Fibroblast of pulmonary artery (primary cell): ENCODE measurements at regions not wholly inside any gene's neighbourhood (a gene's known extent, or its start where the extent isn't known, plus 50 kb on each side); places are given as distances from the start of the nearest gene placed in this dataset.

Experiments used
- DNase-seq: peaks from one replicate; pipeline ENCODE4 v3.0.0-alpha.2; 2010; ENCODE audit warnings: low read depth
- H3K4me3 ChIP-seq: replicated peaks from 2 replicates; pipeline ENCODE4 v1.5.1; 2011; ENCODE audit warnings: low read depth, mild to moderate bottlenecking, control low read depth, low read length, moderate library complexity
- CTCF ChIP-seq: IDR thresholded peaks from 2 replicates; pipeline ENCODE4 v1.5.1; 2011; ENCODE audit warnings: mild to moderate bottlenecking, control low read depth, low read length, inconsistent platforms; ENCODE audit errors: missing control alignments

GRCh38 chr15:98151096-98151495, 190.6 kb downstream of the ARRDC4 start:
- no peak overlapping the region for H3K4me3 ChIP-seq
- TF ChIP-seq CTCF = no peak
- no peak for DNase-seq

DNA sequence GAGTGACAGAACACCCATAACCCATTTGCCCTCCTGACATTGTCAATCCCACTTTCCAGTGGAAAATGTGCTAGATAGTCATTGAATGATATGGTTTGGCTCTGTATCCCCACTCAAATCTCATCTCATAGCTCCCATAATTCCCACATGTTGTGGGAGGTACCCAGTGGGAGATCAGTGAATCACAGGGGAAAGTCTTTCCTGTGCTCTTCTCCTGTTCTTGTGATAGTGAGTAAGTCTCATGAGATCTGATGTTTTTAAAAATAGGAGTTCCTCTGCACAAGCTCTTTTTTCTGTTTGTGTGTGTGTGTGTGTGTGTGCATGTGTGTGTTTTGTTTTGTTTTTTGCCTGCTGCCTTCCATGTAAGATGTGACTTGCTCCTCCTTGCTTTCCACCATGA, 191.7 kb downstream of the ARRDC4 start:
- DNase-seq = no peak
- TF ChIP-seq CTCF = no peak
- H3K4me3 ChIP-seq = no peak overlapping the region

GRCh38 chr15:98154863-98155262, 194.4 kb downstream of the ARRDC4 start:
- H3K4me3 ChIP-seq = no peak overlapping the region
- no peak for TF ChIP-seq CTCF
- DNase-seq = peak; percentile 10

- no peak for DNase-seq
- no peak overlapping the region for H3K4me3 ChIP-seq
- TF ChIP-seq CTCF = no peak
Observed at GRCh38 chr15:98155356-98155755, 194.9 kb downstream of the ARRDC4 start.

DNA sequence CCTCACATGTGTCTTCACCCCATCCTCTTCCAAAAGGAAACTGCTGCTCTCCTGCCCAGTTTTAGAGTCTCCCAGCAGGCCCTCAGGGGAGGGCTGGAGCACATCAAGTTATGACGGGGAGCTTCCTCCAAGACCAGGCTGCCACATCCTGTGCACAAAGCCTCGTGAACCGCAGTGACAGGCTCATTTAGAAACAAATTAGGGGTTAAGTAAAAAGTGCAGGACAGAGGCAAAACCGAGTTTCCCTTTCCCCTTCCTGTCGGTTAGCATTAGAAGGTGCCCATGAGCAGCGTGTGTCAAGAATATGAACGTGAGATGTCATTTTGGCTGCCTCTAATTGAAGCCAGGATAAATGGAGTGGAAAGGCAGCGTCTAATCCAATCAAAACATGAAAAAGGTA, 199.7 kb downstream of the ARRDC4 start:
- H3K4me3 ChIP-seq = no peak overlapping the region
- no peak for TF ChIP-seq CTCF
- DNase-seq = no peak

DNA sequence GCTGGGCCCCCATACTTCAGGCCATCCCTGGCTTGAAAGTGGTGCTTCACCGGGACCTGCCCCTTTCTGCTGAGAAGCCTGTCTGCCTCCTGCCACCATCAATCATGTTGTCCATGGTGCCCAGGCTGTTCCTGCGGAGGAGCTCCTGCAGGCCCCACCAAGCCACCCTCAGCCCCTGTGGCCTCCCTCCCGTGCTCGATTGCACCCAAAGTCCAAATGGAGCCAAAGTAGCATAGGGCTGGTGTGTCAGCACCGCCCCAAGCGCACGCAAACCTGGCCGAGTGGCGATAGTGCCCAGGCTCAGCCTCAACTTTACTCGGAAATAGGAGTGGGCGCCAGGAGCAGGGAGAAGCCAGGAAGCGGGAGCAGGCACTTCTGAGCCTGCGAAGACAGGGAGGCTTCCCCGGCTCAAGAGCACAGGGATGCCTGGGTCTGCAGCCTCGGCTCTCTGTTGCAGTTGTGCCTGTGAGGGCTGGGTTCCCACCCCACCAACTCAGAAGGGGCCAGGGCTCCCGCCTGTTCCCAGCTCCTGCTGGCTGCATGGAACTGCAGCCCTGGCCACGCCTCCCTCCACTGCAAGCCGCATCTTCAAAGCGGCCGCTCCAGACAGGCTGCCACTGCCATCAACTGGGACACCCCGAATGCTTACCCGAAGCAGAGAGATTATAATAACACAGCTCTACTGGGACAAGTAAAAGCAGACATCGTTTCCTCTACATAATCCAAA, 203.0 kb downstream of the ARRDC4 start:
- DNase-seq = no peak
- TF ChIP-seq CTCF = no peak
- H3K4me3 ChIP-seq = no peak overlapping the region

DNA sequence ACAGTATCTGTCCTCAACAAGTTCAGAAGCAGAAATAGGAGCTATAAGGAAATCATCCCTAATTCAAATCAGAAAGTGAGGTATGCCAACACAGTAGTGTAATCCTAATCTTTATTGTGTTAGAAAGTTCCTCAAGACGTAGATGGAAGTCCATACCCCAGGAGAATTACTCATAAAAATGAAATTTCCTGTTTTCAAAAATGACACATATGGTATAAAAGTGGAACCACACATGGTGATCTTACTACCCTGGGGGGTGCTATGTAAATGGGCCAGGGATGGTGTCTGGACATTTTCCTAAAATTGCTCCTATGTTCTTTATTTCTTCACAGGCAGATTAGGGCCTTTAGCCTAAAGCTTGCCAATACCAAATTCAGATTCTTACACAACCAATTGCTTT, 204.1 kb downstream of the ARRDC4 start:
- no peak for TF ChIP-seq CTCF
- DNase-seq = no peak
- H3K4me3 ChIP-seq = no peak overlapping the region
